SIG-M5 treated with dmso at 0.1 percent for 504 hours (cell line): ENCODE measurements at regions not wholly inside any gene's neighbourhood (a gene's known extent, or its start where the extent isn't known, plus 50 kb on each side); places are given as distances from the start of the nearest gene placed in this dataset.
A peak's percentile ranks its signal among the peaks of the same experiment; 100 is the strongest.
"Not testable (repeated sequence)": the region's sequence is repeated elsewhere in the genome, so short reads cannot be mapped to it uniquely, and the experiment has no call there.

Source experiments
- DNase-seq: peaks from one replicate; lab custom pipeline; 2025; ENCODE audit not compliant: unreplicated experiment; lab: John Stamatoyannopoulos, UW

- no peak for DNase-seq
Measured at GRCh38 chr4:174012135-174012885, 271.2 kb downstream of the FBXO8 start.

DNA sequence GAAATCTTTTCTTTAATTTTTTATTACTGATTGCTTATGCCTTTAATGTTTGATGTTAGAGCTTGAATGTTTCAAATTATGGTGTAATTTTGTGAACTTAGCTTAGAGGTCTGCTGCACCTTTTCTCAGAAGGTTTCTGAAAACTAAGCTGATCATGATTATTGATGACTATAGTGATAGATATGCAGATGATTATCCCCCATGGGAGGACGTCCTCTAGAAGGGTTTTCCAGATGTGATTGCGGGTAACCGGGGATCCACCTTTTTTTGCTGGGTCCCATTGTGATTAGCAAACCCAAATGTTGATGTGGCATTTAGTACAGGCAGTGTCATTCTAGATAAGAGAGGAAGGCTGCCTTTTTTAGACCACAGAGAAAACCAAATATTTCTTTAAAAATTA lies 272.9 kb downstream of the FBXO8 start:
- no peak for DNase-seq

DNA sequence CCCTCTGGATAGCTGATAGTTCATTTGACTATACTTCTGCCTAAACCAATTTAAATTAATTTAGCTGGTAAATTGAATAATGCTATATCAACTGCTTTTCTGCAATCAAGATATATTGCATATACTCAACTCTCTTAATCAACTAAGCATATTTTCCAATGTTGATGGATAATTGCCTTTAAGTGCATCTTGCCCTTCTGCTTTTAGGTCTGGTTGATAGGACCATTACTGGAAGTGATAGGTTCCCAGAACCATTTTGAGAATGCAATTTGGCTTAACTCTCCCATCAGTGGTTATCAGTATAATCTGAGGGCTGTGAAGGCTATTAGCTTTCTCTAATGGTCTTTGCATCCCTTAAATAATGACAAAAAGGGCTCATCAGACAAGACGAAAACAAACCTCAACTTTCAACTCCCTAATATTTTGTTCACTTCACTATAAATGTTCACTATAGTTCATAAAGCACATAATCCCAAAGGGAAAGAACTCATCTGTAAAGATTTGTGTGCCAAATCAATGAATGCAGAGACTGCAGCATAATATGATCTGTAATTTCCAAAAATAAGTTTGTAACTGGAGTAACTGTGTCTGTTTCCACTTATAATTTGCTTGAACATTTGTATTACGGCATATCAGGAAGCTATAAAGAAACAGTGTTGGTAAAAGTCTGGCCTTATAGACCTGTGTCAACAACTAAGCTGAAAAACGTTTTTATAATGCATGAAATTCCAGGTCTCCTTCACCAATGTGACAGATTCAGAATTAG lies 273.6 kb downstream of the FBXO8 start:
- DNase-seq: no peak

DNA sequence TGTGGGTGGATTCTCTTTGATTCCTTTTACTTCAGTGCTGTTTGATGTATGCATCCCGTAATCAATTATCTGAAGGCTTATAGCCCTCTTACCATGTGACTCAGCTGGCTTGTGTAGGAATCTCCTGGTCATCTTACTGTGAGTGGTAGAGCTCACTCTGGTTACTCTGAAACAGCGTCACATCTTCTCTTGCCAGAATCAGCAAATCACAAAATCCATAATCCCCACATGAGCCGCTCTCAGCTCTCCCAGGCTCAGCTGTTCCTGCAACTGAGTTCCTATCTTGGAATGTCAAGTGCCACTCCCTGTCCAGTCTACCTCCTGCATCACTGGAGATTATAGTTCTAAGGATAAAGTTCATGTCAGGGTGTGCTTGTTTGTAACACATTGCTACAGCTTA lies 278.0 kb downstream of the FBXO8 start:
- DNase-seq: no peak

DNA sequence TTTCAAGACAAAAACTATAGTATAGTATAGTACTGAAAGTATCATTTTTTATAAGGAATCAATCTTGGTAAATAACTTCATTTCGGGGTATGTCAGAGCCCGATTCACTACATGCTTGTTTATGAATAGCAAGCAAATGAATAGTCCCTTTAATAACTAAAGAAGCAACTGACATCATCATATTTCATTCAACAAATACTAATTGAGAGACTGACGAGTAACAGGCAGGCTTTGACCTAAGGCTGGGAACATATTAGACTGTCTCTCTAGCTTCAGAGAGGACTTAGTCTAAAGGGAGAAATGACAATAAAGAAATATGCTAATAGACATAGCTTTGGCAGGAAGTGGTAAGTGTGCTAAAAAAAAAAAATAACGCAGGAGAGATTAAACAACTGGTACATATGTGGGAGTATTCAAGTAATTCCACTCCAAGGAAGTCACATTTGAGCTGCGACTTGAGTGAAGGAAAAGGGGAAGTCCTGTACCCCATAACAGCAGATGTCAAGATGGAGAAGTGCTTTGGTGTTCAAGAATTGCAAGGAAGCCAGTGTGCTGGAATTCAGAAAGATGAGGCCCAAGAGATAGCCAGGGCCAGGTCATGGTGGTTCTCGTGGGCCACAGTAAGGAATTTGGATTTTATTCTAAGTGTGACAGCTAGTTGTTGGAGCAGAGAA lies 284.9 kb downstream of the FBXO8 start:
- peak; percentile 30 for DNase-seq

DNA sequence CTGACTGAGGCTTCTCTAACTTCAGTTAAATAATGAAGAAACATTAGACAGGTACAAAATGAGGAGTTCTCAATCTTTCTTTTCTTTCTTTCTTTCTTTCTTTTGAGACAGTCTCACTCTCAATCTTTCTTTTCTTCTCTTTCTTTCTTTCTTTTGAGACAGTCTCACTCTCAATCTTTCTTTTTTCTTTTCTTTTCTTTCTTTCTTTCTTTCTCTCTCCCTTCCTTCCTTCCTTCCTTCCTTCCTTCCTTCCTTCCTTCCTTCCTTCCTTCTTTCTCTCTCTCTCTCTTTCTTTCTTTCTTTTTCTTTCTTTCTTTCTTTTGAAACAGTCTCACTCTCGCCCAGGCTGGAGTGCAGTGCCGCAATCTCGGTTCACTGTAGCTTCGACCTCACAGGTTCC lies 287.7 kb downstream of the FBXO8 start:
- not testable (repeated sequence) for DNase-seq

- DNase-seq: no peak
Measured at GRCh38 chr4:173991814-173992213, 291.7 kb downstream of the FBXO8 start.

GRCh38 chr4:173991316-173991715 lies 292.2 kb downstream of the FBXO8 start:
- DNase-seq: no peak

GRCh38 chr4:173990869-173991210 lies 292.6 kb downstream of the FBXO8 start:
- DNase-seq: no peak

- DNase-seq: peak; percentile 32
Measured at GRCh38 chr4:173990126-173990868, 293.2 kb downstream of the FBXO8 start.

DNA sequence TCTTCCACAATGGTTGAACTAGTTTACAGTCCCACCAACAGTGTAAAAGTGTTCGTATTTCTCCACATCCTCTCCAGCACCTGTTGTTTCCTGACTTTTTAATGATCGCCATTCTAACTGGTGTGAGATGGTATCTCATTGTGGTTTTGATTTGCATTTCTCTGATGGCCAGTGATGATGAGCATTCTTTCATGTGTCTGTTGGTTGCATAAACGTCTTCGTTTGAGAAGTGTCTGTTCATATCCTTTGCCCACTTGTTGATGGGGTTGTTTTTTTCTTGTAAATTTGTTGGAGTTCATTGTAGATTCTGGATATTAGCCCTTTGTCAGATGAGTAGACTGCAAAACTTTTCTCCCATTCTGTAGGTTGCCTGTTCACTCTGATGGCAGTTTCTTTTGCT lies 319.9 kb downstream of the FBXO8 start:
- DNase-seq: not testable (repeated sequence)

DNA sequence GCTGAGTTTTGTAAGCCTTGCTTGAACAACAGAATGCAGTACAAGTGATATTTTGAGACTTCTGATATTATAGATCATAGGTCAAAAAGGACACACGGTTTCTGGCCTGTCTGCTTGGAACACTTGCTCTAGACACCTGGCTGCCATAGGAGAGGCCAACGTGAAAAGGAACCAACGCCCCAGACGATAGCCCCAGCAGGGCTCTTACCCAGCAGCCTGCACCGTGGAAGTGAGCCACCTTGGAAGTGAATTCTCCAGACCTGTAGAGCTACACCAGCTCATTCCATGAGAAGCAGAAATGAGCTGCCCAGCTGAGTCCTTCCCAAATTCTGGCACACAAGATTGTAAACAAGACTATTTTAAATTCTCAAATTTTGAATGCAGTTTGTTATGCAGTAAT lies 323.1 kb downstream of the FBXO8 start:
- no peak for DNase-seq

DNA sequence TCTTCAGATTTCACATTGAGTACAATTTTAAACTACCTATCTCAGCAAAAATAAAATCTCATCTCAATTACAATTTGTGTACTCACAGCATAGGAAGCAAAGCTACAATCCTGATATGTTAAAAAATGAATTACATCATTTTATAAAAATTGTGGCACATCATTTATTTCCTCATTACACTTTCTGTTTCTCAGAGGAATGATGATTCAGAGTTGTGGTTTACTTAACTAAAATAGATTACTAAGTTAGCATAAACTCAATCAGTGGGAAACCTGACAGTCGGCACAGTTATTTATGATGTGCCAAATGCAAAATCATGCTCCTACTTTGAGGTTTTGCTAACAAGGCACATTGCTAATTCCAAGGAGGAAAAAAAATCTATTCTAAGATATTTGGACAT lies 325.0 kb downstream of the FBXO8 start:
- DNase-seq: no peak

DNA sequence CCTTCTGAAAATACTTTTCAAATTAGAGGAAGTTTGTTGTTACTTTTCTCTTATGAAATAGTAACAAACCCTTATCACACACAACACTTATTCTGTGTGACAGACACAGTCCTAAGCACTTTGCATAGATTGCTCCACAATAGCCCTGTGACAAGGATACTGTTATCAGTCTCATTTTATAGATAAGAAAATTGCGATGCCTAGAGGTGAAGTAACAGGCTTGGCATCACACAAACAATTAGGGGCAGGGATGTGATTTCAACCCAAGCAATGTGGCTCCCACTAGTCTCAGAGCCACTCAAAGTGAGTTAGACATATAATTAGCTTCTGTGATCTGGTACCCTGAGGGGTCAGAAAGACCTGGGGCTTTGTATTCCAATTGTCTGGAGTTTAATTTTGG lies 339.9 kb downstream of the FBXO8 start:
- DNase-seq: no peak

DNA sequence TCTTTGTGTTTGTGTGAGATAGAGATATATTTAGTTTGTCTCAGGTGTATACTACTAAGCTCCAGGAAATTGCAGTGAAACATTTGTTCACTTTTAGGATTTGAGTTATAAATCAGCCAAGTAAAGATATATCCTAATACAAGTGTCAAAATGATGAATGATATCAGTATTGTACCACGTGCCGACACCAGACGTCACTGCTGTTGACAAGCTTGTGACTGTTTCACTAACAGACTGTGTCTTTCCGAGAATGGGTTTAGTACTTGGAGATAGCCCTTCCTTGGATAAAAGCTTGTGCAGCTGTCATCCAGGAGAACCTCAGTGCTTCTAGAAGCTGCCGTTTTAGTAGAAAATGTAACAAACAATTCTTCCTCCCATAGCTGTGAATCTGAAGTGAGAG lies 343.3 kb downstream of the FBXO8 start:
- DNase-seq: no peak

GRCh38 chr4:173937631-173938270 lies 345.7 kb downstream of the FBXO8 start:
- no peak for DNase-seq

GRCh38 chr4:173936861-173937260 lies 346.6 kb downstream of the FBXO8 start:
- no peak for DNase-seq

DNA sequence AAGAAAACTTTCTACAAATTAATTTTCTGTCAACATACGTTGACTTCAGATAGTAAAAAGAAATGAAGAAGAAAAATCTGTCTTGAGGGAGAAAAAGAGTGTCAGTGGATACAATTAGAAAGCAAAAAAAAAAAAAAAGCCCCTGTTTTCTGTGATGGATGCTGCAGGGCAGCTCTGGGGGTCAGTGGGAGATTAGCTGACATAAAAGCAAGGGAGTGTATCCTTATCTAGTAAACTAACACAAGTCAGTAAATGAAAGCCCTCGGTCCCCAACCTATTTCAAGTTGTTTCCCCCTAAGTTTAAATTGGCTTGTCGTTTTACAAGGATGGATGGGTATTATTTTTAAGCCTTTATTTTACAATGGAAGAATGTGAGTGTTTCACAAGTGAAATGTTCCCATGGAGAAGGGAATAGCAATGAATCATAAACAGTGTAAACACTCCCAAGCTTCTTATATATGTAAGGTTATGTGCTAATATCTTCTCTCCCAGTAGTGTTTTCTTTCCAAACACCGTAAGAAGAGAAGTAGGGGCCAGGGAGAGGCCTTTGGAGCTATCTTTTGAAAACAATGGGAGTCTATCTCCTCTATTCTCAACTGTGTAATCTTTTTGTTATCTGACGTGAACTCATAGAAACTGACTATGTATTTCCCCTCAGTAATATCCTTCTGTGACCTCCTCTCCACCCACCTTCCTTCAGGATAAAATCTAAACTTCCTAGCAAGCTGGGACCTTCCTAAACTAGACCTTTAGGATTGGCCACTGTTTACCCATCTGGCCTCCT lies 347.7 kb downstream of the FBXO8 start:
- no peak for DNase-seq

DNA sequence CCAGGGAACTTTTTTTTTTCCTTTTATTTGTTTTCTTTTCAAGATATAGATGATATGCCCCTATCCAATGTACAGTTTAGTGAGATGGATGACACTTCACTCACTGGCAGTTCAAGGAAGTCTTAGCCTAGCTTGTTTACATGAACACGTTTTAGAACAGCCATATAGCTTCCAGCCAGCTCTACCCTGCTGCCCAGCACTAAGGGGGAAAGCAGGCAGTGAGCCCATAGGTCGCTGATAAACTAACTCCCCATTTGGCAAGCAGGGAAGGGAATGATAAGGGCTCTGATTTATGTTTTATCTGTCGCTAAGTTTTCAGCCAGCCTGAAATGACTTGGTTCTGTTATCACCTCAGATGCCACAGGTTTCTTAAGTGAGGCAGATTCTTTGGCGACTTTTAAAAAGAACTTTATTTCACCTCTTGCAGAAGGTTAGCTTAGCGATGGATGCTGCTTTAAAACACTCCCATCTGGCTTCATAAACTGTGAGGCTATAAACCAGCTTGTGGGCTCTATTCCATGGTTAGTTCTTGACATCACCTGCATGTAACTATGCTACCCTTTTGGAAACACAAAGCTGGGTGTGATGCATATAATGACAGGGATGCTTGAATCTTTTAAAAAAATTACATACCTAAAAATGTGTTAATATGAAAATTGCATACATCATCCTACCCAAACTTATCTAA lies 348.4 kb downstream of the FBXO8 start:
- no peak for DNase-seq

- DNase-seq: no peak
Measured at GRCh38 chr4:173934201-173934600, 349.3 kb downstream of the FBXO8 start.
